ENCODE measurements at regions not wholly inside any gene's neighbourhood (a gene's known extent, or its start where the extent isn't known, plus 50 kb on each side); places are given as distances from the start of the nearest gene placed in this dataset.

DNA sequence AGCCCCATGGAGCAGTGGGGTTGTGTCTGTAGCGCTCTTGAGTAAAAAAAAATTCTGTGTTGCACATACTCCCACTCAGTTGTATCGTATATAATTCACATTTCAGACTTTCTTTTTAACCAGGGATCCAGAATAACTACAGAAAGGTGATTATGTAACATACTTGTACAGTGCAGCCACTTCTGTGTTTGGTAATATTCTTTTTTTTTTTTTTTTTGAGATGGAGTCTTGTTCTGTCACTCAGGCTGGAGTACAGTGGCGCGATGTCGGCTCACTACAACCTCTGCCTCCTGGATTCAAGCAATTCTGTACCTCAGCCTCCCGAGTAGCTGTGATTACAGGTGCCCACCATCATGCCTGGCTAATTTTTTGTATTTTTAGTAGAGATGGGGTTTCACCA lies 82.4 kb upstream of the MACF1 start:
- H3K4me1 ChIP-seq (replicated peaks in 1 of 2) = peaks cover 13 to 17% of the 10 kb centered on the region in 2 donors
- intact Hi-C loops (cut with DNase I) = no loop called here
- H3K27ac ChIP-seq = no peak overlapping the region

DNA sequence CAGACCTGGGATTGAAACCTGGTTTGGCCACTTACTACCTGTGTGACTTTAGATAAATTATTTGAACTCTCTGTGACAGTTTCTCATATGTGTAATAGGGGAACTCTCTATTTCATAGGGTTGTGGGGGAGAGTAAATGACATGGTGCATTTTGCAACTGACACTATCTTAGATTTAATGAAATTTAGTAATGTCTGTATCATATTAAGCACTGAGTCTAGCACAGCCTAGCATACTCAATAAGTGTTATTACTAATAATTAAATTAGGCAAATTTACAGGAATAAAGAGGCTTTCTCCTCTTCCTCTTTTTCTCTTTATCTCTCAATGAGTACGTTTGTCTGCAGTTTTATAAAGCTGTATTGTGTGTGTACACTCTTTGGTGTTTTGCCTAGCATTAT lies 80.2 kb upstream of the MACF1 start:
- TF ChIP-seq, protein P1, sequence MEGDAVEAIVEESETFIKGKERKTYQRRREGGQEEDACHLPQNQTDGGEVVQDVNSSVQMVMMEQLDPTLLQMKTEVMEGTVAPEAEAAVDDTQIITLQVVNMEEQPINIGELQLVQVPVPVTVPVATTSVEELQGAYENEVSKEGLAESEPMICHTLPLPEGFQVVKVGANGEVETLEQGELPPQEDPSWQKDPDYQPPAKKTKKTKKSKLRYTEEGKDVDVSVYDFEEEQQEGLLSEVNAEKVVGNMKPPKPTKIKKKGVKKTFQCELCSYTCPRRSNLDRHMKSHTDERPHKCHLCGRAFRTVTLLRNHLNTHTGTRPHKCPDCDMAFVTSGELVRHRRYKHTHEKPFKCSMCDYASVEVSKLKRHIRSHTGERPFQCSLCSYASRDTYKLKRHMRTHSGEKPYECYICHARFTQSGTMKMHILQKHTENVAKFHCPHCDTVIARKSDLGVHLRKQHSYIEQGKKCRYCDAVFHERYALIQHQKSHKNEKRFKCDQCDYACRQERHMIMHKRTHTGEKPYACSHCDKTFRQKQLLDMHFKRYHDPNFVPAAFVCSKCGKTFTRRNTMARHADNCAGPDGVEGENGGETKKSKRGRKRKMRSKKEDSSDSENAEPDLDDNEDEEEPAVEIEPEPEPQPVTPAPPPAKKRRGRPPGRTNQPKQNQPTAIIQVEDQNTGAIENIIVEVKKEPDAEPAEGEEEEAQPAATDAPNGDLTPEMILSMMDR (IDR thresholded peaks at IDR 0.05) = no peak
- TF ChIP-seq POLR2A (IDR thresholded peaks at IDR 0.05) = no peak
- H3K27me3 ChIP-seq = no peaks in the 10 kb centered on the region
- H3K4me3 ChIP-seq = no peak overlapping the region
- no peak for DNase-seq
- H3K4me1 ChIP-seq (replicated peaks in 1 of 2) = peaks cover 14 to 23% of the 10 kb centered on the region in 2 donors
- H3K36me3 ChIP-seq (replicated peaks in 1 of 2) = no peaks in the 10 kb centered on the region
- intact Hi-C loops (cut with DNase I) = no loop called here
- 83 to 95% (median 87%) methylated on average over 1 of the region's 1 CpG for WGBS, 4 donors
- H3K9me3 ChIP-seq (replicated peaks in 1 of 3) = no peaks in the 10 kb centered on the region
- no peak overlapping the region for H3K27ac ChIP-seq

More for the DNA sequence above, 82.4 kb upstream of the MACF1 start:
- no peak for TF ChIP-seq POLR2A (IDR thresholded peaks at IDR 0.05)
- TF ChIP-seq, protein P1 (IDR thresholded peaks at IDR 0.05) = no peak
- H3K27me3 ChIP-seq = no peaks in the 10 kb centered on the region
- no peak overlapping the region for H3K4me3 ChIP-seq
- WGBS, 4 donors = 93 to 97% (median 96%) methylated on average over 6 of the region's 6 CpGs
- no peaks in the 10 kb centered on the region for H3K36me3 ChIP-seq (replicated peaks in 1 of 2)
- H3K9me3 ChIP-seq (replicated peaks in 1 of 3) = no peaks in the 10 kb centered on the region
- no peak for DNase-seq

DNA sequence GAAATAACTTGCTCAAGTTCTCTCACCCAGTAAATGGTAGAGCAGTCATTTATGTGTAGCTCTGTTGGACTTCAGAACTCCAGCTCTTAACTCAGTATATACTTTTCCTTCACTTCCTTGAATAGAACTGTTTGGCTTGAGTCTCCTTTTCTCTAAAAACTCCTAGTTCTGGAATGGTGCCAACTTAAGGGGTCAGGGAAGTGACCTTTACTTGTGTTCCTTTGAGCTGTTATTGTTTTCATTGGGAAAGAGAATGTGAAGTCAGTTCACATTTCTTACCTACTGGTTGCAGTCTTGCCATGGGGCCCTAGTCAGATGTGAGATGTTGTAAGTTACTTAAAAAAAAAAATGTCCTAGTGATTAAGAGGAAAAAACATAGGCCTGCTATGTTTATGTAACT lies 77.0 kb upstream of the MACF1 start:
- intact Hi-C loops (cut with DNase I) = no loop called here
- Histone ChIP-seq H3K27ac (peak overlapping the region in 3 of 5 donors; percentile 13 to 46 (median 26)), H3K4me1 (replicated peaks in 1 of 2) (peaks cover 35 to 56% of the 10 kb centered on the region in 2 donors), H3K27me3 (no peaks in the 10 kb centered on the region), H3K4me3 (no peak overlapping the region), H3K36me3 (replicated peaks in 1 of 2) (no peaks in the 10 kb centered on the region), H3K9me3 (replicated peaks in 1 of 3) (no peaks in the 10 kb centered on the region)
- DNase-seq = peak in 5 of 7 donors; percentile 22 to 65 (median 42)
- TF ChIP-seq POLR2A (IDR thresholded peaks at IDR 0.05) = no peak
- TF ChIP-seq, protein P1 (IDR thresholded peaks at IDR 0.05) = no peak

DNA sequence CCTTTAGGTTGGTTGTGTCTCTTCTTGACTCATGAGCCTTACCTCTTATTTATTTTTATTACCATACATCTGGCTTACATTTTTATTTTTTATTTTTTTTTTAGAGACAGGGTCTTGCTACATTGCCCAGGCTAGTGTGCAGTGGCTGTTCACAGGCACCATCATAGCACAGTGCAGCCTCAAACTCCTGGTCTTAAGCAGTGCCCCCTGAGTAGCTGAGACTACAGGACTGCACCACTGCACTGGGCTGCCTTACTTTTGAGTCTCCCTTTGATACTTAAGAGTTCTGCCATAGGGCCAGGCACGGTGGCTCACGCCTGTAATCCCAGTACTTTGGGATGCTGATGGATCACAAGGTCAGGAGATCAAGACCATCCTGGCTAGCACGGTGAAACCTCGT lies 76.4 kb upstream of the MACF1 start:
- intact Hi-C loops (cut with DNase I) = no loop called here
- Histone ChIP-seq H3K36me3 (replicated peaks in 1 of 2) (no peaks in the 10 kb centered on the region), H3K9me3 (replicated peaks in 1 of 3) (no peaks in the 10 kb centered on the region), H3K4me1 (replicated peaks in 1 of 2) (peaks cover 41 to 62% of the 10 kb centered on the region in 2 donors), H3K27me3 (no peaks in the 10 kb centered on the region), H3K4me3 (no peak overlapping the region), H3K27ac (peak overlapping the region in 3 of 5 donors; percentile 13 to 46 (median 26))
- DNase-seq = no peak
- TF ChIP-seq POLR2A (IDR thresholded peaks at IDR 0.05) = no peak
- TF ChIP-seq, protein P1 (IDR thresholded peaks at IDR 0.05) = no peak
- WGBS, 4 donors = 55 to 88% (median 67%) methylated on average over 4 of the region's 4 CpGs; no CpG with 5 or more reads in 1 of the 4 donors
